Left kidney (tissue), 1 donor: ENCODE measurements at regions not wholly inside any gene's neighbourhood (a gene's known extent, or its start where the extent isn't known, plus 50 kb on each side); places are given as distances from the start of the nearest gene placed in this dataset.

Experiments used
- DNase-seq: peaks from one replicate; pipeline ENCODE4 v3.0.0-alpha.2; 2013

DNA sequence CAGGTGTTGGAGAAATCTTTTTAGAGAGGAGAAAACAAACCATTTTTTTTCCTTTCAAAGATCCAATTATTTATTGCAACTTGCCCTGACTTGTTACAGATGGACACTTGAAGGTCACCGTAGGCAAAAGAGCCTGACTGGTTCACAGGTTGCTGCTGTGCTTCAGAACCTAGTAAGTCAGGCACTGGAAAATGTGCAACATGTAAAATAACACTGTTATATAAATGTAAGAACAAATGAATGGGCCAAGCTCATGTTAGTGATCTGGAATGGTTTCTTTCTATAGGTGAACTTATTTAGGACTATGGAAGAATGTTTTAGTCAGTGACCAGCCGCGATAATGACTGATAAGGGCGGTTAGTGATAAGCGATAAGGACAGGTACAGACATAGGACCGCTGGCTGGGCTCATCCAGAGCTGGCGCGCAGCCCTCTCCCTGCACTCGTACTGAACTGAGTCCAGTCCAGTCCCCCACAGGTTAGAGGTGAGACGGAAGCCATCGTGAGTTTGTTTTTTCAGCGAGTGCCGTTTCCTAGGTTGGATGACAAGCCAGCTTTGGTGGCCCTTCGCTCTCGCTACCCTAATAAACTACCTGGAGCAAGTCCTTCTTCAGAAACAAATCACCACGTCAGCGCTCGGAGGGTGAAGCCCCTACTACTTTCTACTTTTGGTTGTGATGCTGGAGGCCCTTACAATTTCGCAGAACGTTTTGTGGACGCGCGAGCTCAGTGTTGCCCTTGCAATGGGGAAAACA lies 94.4 kb upstream of the PRDM1 start:
- DNase-seq: peak; percentile 32

DNA sequence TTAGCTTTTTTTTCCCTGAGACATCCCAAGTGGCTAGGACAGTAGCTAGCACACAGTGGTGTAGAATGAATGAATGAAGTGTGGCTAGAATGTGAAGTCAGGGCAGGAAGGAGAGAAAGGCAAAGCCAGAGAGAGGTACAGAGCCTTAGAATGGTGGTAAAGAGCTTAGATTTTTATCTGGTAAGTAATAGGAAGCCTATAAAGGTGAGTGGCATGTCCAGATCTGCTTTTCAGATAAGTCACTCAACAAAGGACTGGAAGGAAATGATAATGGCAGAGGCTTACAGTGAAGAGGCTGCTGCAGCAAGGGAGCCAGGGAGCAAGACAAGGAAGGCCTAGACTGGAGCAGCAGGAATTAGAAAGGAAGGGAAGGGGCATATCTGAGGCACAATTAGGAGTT lies 96.0 kb upstream of the PRDM1 start:
- DNase-seq: no peak

DNA sequence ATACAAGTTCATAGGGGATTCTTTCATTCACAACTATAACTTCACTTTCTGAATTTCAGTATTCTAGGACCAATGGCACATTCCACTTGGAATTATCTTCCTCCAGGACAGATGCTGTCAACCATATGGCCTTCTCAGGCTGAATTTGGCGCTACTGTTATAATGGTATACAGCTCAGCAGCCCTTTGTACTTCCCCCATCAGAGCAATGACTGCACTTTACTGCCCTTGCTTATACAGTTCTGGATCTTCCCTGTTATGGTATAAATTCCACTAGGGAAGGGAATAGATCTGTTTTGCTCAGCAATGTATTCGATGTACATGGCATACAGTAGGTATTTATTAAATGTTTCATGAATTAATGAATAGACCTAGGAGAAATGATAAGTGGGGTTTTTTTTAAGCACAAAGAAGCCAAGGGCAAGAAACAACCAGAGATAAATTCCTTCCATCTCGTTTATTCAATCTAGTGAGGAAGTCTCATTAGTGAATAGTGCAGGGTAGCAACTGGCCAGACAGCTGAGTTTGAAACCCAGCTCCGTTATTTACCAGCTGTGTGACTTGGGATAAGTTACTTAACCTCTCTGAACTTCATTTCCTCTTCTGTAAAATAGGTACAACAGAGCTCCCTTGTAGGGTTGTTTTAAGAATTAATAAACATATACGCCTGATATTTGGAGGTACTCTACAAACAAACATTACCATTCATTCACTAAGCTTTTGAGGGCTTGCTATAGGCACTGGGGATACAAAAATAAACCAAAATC lies 97.1 kb upstream of the PRDM1 start:
- DNase-seq: no peak

DNA sequence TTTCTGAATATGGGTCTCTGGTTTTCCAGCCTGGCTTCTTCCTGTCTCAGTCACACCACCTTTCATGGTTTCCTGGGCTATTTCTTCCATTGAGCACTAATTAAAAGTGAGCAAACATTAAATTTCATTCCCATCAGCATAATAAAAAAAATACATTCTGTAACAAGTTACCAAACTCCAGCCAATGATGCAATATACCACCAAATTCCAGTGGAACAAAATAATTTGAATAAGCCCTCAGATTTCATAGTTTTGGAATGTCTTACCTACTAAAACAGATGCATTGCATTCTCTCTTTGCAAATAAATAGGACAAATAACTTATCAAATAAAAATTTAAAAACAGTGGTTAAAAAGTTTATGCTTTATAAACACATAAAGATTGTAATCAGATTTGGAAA lies 97.8 kb upstream of the PRDM1 start:
- DNase-seq: no peak

DNA sequence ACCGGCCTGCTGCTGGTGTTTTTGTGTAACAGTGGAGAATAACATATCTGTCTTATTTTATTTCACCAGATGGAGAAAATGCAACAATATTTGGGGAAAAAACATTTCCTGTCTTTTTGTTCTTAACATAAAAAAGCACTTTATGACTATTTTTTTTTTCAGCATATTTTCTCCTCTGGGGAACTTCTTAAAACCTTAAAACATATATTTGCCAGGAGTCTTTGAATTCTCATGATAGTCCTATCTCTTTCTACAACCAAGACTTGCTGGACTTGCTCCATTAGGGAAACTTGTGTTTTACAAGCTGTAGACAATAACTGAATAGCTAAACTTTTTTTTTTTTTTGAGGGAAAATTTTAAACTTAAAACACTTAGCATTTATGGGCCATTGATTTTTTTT lies 98.6 kb upstream of the PRDM1 start:
- DNase-seq: no peak

DNA sequence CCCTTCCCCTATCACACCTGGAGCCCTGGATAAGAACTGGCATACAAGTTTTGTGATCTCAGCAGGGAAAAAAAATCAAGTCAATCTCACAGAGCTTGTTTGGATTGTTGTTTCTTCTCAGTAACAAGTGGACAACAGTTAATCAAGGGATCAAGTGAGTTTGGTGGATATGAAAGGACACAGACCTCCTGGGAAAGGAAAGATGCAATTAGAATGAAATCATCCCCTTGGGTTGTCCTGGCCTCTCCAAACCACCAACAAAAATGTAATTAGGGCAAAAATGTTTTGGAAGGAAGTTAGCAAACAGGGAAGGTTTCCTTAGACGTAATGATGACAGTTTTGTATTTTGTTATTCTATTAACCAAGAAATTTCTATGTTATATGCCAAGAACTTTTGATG lies 99.1 kb upstream of the PRDM1 start:
- DNase-seq: no peak

DNA sequence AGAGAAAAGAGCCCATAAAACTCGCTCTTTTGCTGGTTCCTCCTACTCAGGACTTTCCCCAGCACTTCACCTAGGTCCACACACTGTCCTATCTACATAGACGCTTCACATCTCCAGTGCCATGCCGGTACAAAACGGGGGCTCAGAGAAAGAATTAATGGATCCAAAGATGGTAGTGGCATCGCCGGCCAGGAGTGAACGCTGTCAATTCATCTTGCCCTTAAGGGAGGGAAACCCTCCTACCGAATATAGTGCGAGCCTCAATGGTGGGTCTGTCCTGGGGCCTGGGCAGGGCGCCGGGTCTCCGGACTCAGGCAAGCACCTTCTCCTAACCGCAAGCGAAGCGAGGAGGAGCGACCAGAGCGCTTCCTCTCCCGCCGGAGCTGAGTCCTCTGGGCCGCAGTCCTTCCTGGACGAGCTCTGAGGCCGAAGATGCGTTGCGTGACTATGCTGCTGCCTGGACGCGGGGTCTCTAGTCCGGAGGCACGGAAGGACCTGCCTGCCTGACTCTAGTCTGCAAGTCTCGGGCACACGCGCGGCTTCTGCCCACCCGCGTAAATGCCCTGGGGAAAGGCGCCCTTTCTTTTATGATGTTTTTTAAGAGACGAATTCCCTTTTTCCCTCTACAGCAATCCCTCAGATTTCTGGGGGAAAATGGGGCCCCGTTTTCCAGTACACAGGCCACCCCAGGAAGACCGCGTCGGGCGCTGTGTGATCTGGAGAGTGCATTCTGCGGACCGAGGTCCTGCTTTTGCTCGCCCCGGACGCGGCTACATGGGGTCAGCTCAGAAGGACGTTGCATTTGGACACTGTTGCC lies 100.1 kb upstream of the PRDM1 start:
- no peak for DNase-seq

DNA sequence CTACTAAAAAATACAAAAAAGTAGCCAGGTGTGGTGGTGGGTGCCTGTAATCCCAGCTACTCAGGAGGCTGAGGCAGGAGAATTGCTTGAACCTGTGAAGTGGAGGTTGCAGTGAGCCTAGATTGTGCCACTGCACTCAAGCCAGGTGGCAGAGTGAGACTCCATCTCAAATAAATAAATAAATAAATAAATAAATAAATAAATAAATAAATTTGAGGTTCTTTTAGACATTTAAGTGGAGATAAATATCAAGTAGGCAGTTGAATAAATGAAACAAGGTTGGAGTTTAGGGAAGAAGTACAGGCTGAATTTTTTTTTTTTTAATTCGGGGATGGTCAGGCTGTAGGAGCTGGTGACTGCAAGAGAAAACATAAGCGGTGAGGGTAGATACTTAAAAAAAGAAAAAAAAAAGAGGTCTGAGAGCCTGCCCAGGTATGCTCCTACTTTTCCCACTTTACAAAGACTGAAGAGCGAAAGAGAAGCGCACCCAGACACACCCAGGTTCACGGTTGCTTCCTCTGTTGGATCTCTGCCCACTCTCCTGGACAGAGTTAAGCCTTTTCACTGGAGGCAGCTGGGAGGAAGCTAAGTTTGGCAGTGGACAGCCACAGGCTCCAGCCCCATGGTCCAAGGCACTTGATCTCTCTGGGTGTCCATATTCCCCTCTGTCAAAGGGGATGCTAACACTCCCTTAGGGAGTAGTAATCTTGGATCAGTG lies 100.9 kb upstream of the PRDM1 start:
- no peak for DNase-seq

DNA sequence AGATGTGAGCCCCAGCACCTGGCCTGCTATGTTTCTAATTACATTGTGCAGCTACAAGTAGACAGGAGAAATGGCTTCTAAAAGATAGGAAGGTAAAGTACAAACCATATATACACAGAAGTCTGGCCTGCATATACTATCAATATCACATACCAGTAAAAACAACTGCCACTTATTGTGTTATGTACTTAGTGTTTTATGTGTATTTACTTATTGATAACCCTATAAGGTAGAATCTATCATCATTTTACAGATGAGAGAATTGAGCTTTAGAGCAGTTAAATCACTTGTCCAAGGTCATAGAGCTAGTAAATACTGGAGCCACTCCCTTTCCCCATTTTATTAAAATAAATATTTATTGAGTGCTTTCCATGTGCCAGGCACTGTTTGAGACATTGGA lies 102.4 kb upstream of the PRDM1 start:
- no peak for DNase-seq

DNA sequence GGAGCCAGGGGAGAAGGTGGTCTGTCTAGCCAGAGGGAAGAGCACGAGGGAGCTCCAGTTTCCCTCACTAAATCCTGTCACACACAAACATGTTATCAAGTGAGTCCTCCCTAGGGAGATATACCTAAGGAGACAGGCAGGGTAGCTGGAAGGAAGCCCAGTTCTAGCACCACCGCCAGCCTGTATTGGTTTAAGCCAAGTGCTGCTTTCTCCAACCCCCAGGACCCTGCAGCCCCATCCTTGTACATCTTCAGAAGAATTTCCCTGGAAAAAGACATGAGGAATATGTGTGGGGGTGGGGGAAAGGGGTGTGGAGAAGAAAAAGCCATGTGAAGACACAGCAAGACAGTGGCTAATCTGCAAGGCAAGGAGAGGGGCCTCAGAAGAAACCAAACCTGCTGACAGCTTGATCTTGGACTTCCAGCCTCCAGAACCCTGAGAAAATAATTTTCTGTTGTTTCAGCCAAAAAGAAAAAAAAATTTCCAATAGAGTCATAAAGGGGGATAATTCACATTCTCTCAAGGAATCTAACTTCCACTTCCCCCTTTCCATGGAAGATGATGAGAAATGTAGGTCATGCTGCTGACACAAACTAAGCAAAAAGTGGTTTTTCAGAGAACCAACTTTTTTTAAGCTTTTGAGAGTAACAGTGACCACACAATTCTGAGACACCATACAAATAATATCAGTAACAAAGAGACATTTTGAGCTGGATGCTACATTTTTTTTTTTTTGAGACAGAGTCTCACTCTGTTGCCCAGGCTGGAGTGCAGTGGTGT lies 103.2 kb upstream of the PRDM1 start:
- no peak for DNase-seq

DNA sequence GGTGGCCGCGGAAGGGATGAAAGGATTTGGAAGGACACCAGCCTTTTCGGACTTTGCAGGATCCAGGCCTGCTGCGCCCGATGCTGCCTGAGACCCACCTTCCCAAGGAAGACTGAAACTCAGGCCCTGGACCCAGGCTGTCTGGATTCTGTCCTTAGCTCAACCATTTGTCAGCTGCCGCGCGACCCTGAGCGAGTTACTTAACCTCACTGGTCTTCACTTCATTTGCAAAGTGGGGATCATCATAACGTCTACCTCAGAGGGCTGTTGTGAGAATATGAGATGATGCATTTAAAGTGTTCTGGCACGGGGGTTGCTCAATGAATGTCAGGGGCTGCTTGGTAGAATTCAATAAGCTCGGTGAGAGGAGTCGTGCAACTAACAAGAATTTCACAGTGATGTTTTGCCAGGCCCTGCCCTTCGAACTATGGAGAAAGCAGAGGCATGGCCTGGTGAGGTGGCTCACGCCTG lies 104.2 kb upstream of the PRDM1 start:
- no peak for DNase-seq

DNA sequence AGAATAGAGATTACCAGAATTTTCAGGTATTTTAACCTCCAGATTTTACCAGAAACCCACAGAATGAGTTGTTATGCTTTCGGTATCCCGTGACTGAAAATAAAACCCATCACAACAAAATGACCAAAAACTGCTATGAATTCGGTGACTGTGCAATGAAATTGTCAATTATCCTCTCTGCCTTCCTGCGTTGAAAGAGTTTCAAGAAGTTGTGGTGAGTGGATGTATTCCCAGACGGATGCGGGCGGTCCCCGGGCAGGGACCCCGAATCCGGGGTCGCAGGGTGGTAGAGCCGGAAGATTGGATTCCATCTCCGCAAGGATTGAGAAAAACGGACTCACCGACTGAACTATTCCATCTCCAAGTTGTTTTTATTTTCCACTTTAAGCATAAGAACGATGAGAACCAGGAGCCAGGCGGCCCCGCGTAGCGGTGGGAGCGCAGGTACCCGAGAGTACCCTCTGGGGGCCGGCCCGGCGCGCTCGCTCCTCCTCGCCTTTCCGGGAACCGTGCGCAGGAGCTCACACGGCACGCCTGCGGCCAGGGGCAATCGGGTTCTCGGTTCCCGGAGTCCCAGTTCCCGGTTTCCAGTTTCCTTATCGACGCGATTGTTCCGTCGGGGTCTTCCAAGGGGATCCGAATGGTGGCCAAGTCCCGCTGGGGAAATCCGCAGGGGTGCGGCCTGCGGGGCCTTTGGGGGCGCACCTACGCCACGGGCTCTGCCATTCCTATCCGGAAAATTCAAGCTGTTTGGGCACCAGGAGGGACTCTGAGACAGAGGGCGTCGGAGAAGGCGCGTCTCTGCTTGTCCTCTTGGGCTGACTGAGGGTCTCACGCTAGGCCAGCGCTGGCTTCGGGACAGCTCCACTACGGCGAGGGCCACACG lies 104.9 kb upstream of the PRDM1 start:
- DNase-seq: peak; percentile 31

DNA sequence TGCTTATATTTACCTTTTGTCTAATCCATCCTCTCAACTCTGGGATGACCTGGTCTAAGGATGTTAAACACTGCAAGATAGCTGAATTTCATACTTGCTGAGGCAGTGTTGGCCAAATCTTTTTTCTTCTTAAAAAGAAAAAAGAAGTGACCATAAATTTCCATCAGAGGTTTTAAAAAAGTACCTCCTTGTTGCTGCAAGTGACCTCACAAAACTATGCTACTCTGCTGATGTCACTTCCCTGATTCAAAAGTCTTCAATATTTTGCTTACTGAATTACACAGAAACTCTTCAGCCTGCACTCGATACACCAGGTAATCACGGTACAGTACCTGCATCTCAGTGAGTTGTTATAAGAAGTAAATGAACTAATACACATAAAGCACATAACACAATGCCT lies 107.2 kb upstream of the PRDM1 start:
- no peak for DNase-seq

DNA sequence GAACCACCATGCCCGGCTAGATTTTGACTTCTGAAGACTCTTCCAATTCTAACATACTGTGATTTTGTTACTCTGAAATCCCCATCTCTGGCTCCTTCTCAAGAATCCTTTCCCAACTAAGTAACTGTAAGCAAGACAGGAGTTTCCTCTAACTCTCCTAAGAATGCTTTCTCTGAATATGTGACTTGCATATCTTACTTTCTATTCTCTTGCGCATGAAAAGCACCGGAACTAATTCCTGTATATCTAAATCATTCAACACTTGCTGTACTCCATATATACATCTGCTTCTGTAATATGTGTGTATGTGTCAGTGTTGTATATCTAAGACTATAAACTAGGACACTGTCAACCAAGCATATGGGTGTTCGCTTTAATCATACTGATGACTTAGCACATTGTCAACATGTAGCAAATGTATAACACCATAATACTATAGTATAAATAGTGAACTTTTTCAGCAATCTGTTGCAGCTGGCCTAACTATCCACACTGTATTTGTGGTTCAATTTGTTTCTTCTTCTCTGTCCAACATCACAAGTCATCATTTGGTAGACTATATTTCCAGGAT lies 108.1 kb upstream of the PRDM1 start:
- DNase-seq: no peak

DNA sequence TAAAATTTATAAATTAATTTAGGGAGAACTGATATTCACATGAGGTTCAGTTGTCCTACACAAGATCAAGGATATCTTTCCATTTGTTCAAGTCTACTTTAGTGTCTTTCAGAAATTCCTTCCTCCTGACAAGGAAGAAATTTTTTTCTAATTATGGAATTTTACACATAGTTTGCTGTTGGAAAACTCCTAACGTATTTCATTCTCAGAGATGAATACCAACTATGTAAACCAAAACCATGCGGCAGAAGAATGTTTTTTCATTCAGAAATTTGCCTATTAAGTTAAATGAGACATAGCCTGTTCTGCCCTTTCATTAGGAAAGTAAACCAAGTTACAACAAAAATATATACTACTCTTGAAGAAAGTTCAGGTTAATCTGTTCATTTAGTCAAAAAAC lies 111.2 kb upstream of the PRDM1 start:
- no peak for DNase-seq

DNA sequence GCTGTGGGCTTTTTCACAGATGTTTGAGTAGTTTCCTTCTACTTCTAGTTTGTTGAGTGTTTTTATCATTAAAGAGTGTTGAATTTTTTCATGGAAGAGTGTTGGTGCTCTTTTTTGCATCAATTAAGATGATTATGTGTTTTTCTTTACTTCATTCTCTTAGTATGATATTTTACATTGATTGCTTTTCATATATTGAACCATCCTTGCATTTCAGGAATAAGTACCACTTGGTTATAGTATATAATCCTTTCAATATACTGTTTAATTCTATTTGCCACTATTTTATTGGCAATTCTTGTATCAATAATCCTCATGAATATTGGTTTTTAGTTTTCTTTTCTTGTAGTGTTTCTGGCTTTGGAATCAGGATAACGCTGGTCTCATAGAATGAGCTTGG lies 113.7 kb upstream of the PRDM1 start:
- no peak for DNase-seq

DNA sequence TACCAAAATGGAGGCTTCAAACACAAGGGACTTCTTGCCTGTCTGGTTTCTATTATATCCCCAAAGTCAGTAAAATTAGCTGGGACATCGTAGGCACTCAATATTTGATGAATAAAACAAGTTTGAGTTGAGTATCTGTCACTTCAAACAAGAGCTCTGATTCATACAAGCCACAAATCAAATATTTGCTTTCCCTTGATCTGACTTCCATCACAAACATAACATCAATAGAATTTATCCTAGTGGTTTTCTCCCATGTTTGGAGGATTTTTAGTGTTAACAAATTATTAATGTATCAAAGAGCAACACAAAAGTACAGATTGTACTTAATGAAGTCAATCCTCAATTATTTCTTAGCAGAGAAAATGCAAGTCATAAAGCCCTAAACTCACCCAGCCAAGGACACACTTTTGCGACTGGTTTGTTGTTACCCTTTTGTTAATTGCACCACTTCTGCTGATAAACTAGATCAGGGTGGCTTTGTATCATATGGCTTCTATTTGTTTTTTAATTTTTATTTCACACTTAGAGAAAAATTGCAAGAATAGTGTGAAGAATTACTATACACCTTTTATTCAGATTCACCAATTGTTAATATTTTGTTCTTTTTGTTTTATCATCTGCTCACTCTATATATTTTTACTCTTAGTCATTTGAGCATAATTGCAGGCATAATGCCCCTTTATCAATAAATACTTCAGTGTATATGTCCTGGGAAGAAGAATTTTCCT lies 117.4 kb upstream of the PRDM1 start:
- DNase-seq: no peak

DNA sequence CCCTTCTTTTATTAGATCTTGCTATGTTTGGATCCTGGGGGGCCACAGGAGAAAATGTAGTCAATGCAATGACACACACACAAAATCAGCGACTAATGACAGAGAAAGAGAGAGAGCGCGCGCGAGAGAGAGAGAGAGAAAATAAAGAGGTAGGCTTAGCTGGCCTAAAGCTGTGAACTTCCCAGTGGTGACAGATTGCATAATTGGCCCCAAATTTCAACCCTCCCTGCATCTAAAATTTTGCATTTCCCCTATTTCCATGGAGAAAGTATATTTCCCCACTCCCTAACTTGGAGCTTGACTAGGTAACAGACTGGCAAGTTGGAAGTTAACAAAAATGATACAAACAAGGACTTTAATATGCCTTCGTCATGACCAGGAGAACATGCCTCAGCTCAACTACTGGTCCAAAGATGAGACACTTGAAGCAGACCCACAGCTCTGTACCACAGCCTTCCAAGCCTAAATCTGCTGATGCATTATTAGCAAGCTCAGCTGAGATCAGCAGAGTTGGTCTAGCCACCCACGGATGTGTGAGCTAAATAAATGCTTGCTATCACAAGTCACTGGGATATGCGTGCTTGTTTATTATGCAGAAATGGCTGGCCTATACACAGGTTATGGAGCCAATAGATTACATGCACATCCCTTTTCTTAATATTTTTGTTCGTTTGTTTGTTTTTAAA lies 118.1 kb upstream of the PRDM1 start:
- no peak for DNase-seq

DNA sequence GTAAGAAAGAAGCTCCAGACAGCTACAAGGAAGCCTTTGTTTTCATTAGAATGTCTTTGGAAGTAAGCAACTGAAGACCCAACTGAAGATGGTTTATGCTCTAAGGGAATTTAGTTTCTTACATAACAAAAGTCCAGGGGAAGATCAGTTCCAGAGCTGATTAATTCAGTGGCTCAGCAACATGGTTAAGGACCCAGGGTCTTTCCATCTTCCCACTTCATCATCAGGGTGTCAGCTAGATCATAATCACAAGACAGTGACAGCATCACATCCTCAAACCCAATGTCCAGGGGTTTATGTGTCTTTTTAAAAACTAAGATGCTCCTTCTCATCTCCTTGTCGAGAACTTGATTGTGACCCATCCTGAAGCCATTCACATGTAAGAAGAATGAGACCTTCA lies 119.7 kb upstream of the PRDM1 start:
- no peak for DNase-seq
